Progenitor cell of endocrine pancreas (in vitro differentiated cells): ENCODE measurements at regions not wholly inside any gene's neighbourhood (a gene's known extent, or its start where the extent isn't known, plus 50 kb on each side); places are given as distances from the start of the nearest gene placed in this dataset.
"Not testable (repeated sequence)": the region's sequence is repeated elsewhere in the genome, so short reads cannot be mapped to it uniquely, and the experiment has no call there.

ENCODE experiments used
- DNase-seq: peaks from one replicate; pipeline ENCODE4 v3.0.0; 2021; ENCODE audit warnings: low spot score; ENCODE audit not compliant: unreplicated experiment
- H3K27ac Mint-ChIP-seq: 2 replicates; pipeline ENCODE4 v1.8.0; 2021; ENCODE audit warnings: mild to moderate bottlenecking, moderate library complexity, mixed read lengths
- H3K27me3 Mint-ChIP-seq: 2 replicates; pipeline ENCODE4 v1.8.0; 2021; ENCODE audit warnings: mixed read lengths
- H3K36me3 Mint-ChIP-seq: 2 replicates; pipeline ENCODE4 v1.8.0; 2022; ENCODE audit warnings: mixed read lengths; ENCODE audit not compliant: insufficient read depth
- H3K4me1 Mint-ChIP-seq: 2 replicates; pipeline ENCODE4 v1.8.0; 2021; ENCODE audit warnings: low read depth, mixed read lengths
- H3K4me3 Mint-ChIP-seq: 2 replicates; pipeline ENCODE4 v1.8.0; 2021; ENCODE audit warnings: low read depth, mild to moderate bottlenecking, moderate library complexity, mixed read lengths
- H3K9me3 Mint-ChIP-seq: 2 replicates; pipeline ENCODE4 v1.8.0; 2021; ENCODE audit warnings: low read depth, mixed read lengths
- CTCF ChIP-seq: fragments of 200-600 bp; sonication (generic); IDR thresholded peaks from one replicate; pipeline ENCODE4 v1.5.0; 2021; ENCODE audit warnings: antibody characterized with exemption, mild to moderate bottlenecking; ENCODE audit not compliant: unreplicated experiment

GRCh38 chr1:212164095-212164872, 120.9 kb upstream of the PPP2R5A start:
- no peaks in the 10 kb centered on the region for H3K9me3 Mint-ChIP-seq
- no peak overlapping the region for H3K4me3 Mint-ChIP-seq
- H3K27me3 Mint-ChIP-seq = no peaks in the 10 kb centered on the region
- no peaks in the 10 kb centered on the region for H3K4me1 Mint-ChIP-seq
- H3K36me3 Mint-ChIP-seq = no peaks in the 10 kb centered on the region
- H3K27ac Mint-ChIP-seq = no peak overlapping the region
- no peak for DNase-seq
- no peak for TF ChIP-seq CTCF

DNA sequence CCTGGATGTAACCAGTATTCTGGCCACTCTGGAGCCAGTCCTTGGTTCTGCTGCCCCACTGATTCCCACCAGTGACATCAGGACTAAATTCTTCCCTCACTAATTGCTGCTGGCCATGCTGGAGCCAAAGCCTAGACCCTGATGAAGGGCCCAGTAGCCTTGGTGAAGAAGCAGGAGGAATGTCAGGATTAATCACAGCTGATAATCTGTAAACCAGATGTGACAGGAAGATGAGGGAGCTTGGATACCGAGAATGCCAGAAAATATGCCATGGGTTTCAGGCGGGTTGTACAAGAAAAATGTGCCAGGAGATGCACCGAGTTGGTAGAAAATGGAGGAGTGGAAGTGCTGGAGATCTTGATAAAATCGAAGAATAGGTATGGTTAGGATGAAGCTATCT, 119.0 kb upstream of the PPP2R5A start:
- no peaks in the 10 kb centered on the region for H3K27me3 Mint-ChIP-seq
- H3K27ac Mint-ChIP-seq = no peak overlapping the region
- H3K36me3 Mint-ChIP-seq = no peaks in the 10 kb centered on the region
- no peak for TF ChIP-seq CTCF
- no peaks in the 10 kb centered on the region for H3K4me1 Mint-ChIP-seq
- no peaks in the 10 kb centered on the region for H3K9me3 Mint-ChIP-seq
- DNase-seq = no peak
- H3K4me3 Mint-ChIP-seq = no peak overlapping the region

DNA sequence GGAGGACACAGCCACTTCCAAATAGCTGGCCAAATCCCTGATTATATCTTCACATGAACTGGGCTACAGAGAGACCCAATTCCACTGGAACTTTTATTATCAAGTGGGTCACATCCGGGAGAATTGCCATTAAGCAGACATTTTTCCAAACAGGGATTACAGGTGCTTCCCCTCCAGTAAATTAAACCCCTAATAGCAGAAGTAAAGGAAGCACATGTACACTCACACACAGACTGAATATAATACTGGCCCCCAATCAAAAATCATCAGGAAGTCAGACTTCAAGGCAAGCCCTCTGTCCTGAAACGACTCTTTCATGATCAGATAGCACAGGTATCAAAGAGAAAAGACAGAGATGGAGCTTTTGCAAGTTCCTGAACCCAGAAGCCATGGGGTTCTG, 118.6 kb upstream of the PPP2R5A start:
- Mint-ChIP-seq H3K27me3 (no peaks in the 10 kb centered on the region), H3K9me3 (no peaks in the 10 kb centered on the region), H3K27ac (no peak overlapping the region), H3K4me1 (no peaks in the 10 kb centered on the region), H3K4me3 (no peak overlapping the region), H3K36me3 (no peaks in the 10 kb centered on the region)
- DNase-seq = no peak
- TF ChIP-seq CTCF = no peak

DNA sequence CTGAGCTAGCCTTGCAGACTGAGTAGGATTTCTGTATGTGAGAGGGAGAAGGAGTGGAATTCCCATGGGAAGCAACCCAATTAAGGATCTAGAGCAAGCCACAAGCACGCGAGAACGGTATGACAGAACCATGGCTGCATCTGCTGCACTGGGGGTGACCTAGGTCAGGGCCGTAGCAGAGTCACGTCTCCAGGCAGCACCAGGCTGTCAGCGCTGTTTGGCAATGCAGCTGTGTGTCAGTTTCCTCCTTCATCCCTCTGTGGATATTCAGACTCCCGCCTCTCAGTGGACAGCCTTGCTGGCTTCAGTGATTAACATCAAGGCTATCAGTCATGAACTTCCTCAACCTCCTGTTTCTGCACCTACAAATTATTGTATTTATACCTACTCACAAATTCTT, 118.1 kb upstream of the PPP2R5A start:
- Mint-ChIP-seq H3K36me3 (no peaks in the 10 kb centered on the region), H3K27me3 (no peaks in the 10 kb centered on the region), H3K9me3 (no peaks in the 10 kb centered on the region), H3K27ac (no peak overlapping the region), H3K4me1 (no peaks in the 10 kb centered on the region), H3K4me3 (no peak overlapping the region)
- no peak for TF ChIP-seq CTCF
- DNase-seq = no peak

GRCh38 chr1:212173567-212173966, 111.6 kb upstream of the PPP2R5A start:
- DNase-seq = no peak
- no peaks in the 10 kb centered on the region for H3K9me3 Mint-ChIP-seq
- no peaks in the 10 kb centered on the region for H3K36me3 Mint-ChIP-seq
- H3K4me1 Mint-ChIP-seq = no peaks in the 10 kb centered on the region
- no peak for TF ChIP-seq CTCF
- H3K27me3 Mint-ChIP-seq = no peaks in the 10 kb centered on the region
- H3K4me3 Mint-ChIP-seq = no peak overlapping the region
- H3K27ac Mint-ChIP-seq = no peak overlapping the region

GRCh38 chr1:212174295-212174694, 110.9 kb upstream of the PPP2R5A start:
- H3K4me1 Mint-ChIP-seq, H3K27ac Mint-ChIP-seq, H3K36me3 Mint-ChIP-seq, H3K27me3 Mint-ChIP-seq, H3K4me3 Mint-ChIP-seq, H3K9me3 Mint-ChIP-seq, DNase-seq: not testable (repeated sequence)
